PC-9 (cell line): ENCODE measurements at regions not wholly inside any gene's neighbourhood (a gene's known extent, or its start where the extent isn't known, plus 50 kb on each side); places are given as distances from the start of the nearest gene placed in this dataset.

Experiments used
- BruUV-seq: library from RNA; stranded (reverse); fragments of 400-500 nt; replicated peaks from 2 replicates; lab custom pipeline; 2021; lab: Mats Ljungman, UMichigan
- CTCF ChIA-PET: fragments of 300-600 bp; sonication (Branson Sonifier 250); formaldehyde crosslinking; loops from one replicate; lab custom pipeline; 2022; ENCODE audit warnings: antibody characterized with exemption; lab: Charles Lee
- POLR2A ChIA-PET: fragments of 300-600 bp; sonication (Branson Sonifier 250); formaldehyde crosslinking; loops from one replicate; lab custom pipeline; 2022; ENCODE audit warnings: antibody characterized with exemption; ENCODE audit not compliant: unreplicated experiment; lab: Charles Lee
- DNase-seq, 2 experiments: peaks; one replicate each; pipeline versions ENCODE4 v3.0.0 to v3.0.0-alpha.2; 2015 to 2022; ENCODE audit warnings: mixed read lengths in 1 of 2
- H2AFZ ChIP-seq: fragments of 200-600 bp; sonication (generic); 2 replicates; pipeline ENCODE4 v1.8.1; 2017; ENCODE audit warnings: antibody characterized with exemption
- H3F3A ChIP-seq: fragments of 200-600 bp; sonication (generic); 2 replicates; pipeline ENCODE4 v1.8.1; 2017; ENCODE audit warnings: antibody characterized with exemption, mild to moderate bottlenecking, low read depth; ENCODE audit not compliant: insufficient read depth
- H3K27ac ChIP-seq: fragments of 200-600 bp; sonication (generic); 2 replicates; pipeline ENCODE4 v1.6.1; 2016; ENCODE audit warnings: mixed run types
- H3K27me3 ChIP-seq: fragments of 200-600 bp; sonication (generic); 2 replicates; pipeline ENCODE4 v1.6.1; 2016; ENCODE audit warnings: low read depth, mixed run types; ENCODE audit not compliant: insufficient read depth
- H3K36me3 ChIP-seq: fragments of 200-600 bp; sonication (generic); 2 replicates; pipeline ENCODE4 v1.6.1; 2016; ENCODE audit warnings: low read depth, mixed run types
- H3K4me1 ChIP-seq: fragments of 200-600 bp; sonication (generic); replicated peaks from 2 replicates; pipeline ENCODE4 v1.6.1; 2016; ENCODE audit warnings: mixed run types; ENCODE audit not compliant: insufficient read depth
- H3K4me2 ChIP-seq: fragments of 200-600 bp; sonication (generic); 2 replicates; pipeline ENCODE4 v1.6.1; 2017; ENCODE audit warnings: mixed run types
- H3K4me3 ChIP-seq: fragments of 200-600 bp; sonication (generic); 2 replicates; pipeline ENCODE4 v1.6.1; 2016; ENCODE audit warnings: mixed run types
- H3K79me2 ChIP-seq: fragments of 200-600 bp; sonication (generic); 2 replicates; pipeline ENCODE4 v1.6.1; 2017; ENCODE audit warnings: low read depth, mixed run types
- H3K9me2 ChIP-seq: fragments of 200-600 bp; sonication (generic); 2 replicates; pipeline ENCODE4 v1.8.1; 2017; ENCODE audit warnings: mild to moderate bottlenecking; ENCODE audit not compliant: insufficient read depth
- H3K9me3 ChIP-seq: fragments of 200-600 bp; sonication (generic); 2 replicates; pipeline ENCODE4 v1.8.1; 2016; ENCODE audit warnings: low read depth; ENCODE audit not compliant: insufficient read depth
- H4K20me1 ChIP-seq: fragments of 200-600 bp; sonication (generic); 2 replicates; pipeline ENCODE4 v1.8.1; 2017; ENCODE audit not compliant: insufficient read depth
- CTCF ChIP-seq: fragments of 200-600 bp; sonication (generic); conservative IDR thresholded peaks from 2 replicates; pipeline ENCODE4 v1.6.1; 2017; ENCODE audit warnings: mixed run types, antibody characterized with exemption, mild to moderate bottlenecking, moderate library complexity
- EZH2 ChIP-seq: fragments of 200-600 bp; sonication (generic); IDR thresholded peaks from 2 replicates; pipeline ENCODE4 v1.8.0; 2017; ENCODE audit warnings: antibody characterized with exemption, low read depth
- intact Hi-C: fragments of 100-400 bp; cut with micrococcal nuclease; formaldehyde crosslinking; loops from one replicate; pipeline ENCODE4 v1.10.0; 2022; ENCODE audit not compliant: unreplicated experiment

- Histone ChIP-seq H3K4me1 (no peaks in the 10 kb centered on the region), H3K9me2 (no peaks in the 10 kb centered on the region), H3K27ac (no peak overlapping the region), H3K4me3 (no peak overlapping the region), H2AFZ (no peak overlapping the region), H3K36me3 (no peaks in the 10 kb centered on the region), H3F3A (no peaks in the 10 kb centered on the region), H4K20me1 (no peaks in the 10 kb centered on the region), H3K79me2 (no peaks in the 10 kb centered on the region), H3K27me3 (peaks cover 4% of the 10 kb centered on the region; the same call in 1 of the 2 replicates), H3K4me2 (no peak overlapping the region), H3K9me3 (no peaks in the 10 kb centered on the region)
- CTCF ChIA-PET: no interaction called here
- intact Hi-C loops: no loop called here
- no TSS peak for BruUV-seq
- no peak for DNase-seq
- POLR2A ChIA-PET: no interaction called here
- TF ChIP-seq EZH2 (no peak), CTCF (no peak)
Observed at GRCh38 chrX:54695231-54695630, 102.8 kb downstream of the ITIH6 start.

GRCh38 chrX:54695816-54696487 lies 102.1 kb downstream of the ITIH6 start:
- no peaks in the 10 kb centered on the region for H4K20me1 ChIP-seq
- no peak for DNase-seq
- H3K36me3 ChIP-seq: no peaks in the 10 kb centered on the region
- ChIA-PET POLR2A (no interaction called here), CTCF (no interaction called here)
- no peak overlapping the region for H3K27ac ChIP-seq
- H3K4me3 ChIP-seq: no peak overlapping the region
- no TSS peak for BruUV-seq
- H3K9me2 ChIP-seq: no peaks in the 10 kb centered on the region
- no peaks in the 10 kb centered on the region for H3K4me1 ChIP-seq
- intact Hi-C loops: no loop called here
- H3F3A ChIP-seq: no peaks in the 10 kb centered on the region
- no peaks in the 10 kb centered on the region for H3K79me2 ChIP-seq
- TF ChIP-seq CTCF (no peak), EZH2 (no peak)
- H3K4me2 ChIP-seq: no peak overlapping the region
- no peaks in the 10 kb centered on the region for H3K9me3 ChIP-seq
- H3K27me3 ChIP-seq: peaks cover 4% of the 10 kb centered on the region; the same call in 1 of the 2 replicates
- no peak overlapping the region for H2AFZ ChIP-seq
